ENCODE measurements at regions not wholly inside any gene's neighbourhood (a gene's known extent, or its start where the extent isn't known, plus 50 kb on each side); places are given as distances from the start of the nearest gene placed in this dataset.

DNA sequence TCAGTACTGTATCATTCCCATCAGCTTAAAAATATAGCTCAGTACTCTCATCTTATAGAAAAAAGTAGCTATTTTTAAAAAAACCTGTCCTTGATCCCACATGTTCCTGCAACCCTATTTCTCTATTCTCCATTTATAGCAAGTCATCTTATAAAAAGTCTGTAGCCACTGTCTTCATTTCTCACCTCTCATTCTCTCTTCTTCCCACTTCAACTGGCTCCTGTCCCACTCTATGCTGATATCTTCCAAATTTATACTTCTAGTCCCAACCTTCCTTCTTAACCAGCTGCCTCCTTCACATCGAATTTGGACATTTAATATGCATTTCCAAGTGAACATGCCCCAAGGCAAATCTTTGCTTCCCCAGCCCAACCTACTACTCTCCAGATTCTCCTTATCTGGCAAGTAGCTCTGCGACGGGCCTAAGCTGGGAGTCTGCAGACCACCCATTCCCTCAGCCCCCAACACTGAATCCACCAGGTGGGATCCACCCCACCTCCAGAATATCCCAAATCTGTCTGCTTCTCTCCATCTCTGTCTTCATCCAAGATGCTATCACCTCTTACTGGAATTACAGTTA, 52.0 kb upstream of the TANC2 start:
- Histone ChIP-seq H3K4me2 (no peak overlapping the region), H3K9me3 (replicated peaks in 1 of 11) (peaks cover 0 to 7% (median 0%) of the 10 kb centered on the region in 11 experiments; a peak in 1 of 22 replicates), H3K36me3 (no peaks in the 10 kb centered on the region), H3K27me3 (no peaks in the 10 kb centered on the region), H3K4me1 (no peaks in the 10 kb centered on the region), H3K4me3 (no peak overlapping the region), H3K27ac (no peak overlapping the region), H3K9ac (no peak overlapping the region), H4K20me1 (no peaks in the 10 kb centered on the region)
- TF ChIP-seq Cebpa-rat (IDR thresholded peaks at IDR 0.05), result no peak

GRCh38 chr17:62912363-62912762, 53.7 kb upstream of the TANC2 start:
- no peak overlapping the region for H3K4me3 ChIP-seq
- H3K9ac ChIP-seq, result no peak overlapping the region
- no peaks in the 10 kb centered on the region for H3K36me3 ChIP-seq
- H3K9me3 ChIP-seq (replicated peaks in 1 of 11), result peaks cover 0 to 7% (median 0%) of the 10 kb centered on the region in 11 experiments; a peak in 1 of 22 replicates
- no peaks in the 10 kb centered on the region for H3K4me1 ChIP-seq
- H3K27ac ChIP-seq, result no peak overlapping the region
- H4K20me1 ChIP-seq, result no peaks in the 10 kb centered on the region
- no peak overlapping the region for H3K4me2 ChIP-seq
- H3K27me3 ChIP-seq, result no peaks in the 10 kb centered on the region
- no peak for TF ChIP-seq Cebpa-rat (IDR thresholded peaks at IDR 0.05)

DNA sequence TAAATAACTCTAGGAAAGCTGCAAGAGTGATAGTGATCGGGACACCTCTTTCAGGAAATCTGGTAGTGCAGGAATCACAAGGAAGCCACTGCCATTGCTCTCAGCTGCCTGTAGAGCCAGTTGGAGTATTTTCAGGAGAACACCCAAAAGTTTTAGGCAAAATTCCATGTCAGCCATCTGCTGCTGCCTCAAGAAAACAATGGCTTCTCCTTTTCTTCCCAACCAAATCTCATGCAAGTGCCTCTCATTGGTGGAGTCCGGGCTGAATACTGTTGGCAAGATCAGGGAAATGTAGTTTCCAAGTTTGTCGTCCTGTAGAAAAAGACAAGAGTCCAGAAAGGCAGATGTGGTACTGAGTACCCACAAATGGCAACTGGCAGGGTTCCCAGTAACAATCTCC, 54.9 kb upstream of the TANC2 start:
- H3K36me3 ChIP-seq, result no peaks in the 10 kb centered on the region

DNA sequence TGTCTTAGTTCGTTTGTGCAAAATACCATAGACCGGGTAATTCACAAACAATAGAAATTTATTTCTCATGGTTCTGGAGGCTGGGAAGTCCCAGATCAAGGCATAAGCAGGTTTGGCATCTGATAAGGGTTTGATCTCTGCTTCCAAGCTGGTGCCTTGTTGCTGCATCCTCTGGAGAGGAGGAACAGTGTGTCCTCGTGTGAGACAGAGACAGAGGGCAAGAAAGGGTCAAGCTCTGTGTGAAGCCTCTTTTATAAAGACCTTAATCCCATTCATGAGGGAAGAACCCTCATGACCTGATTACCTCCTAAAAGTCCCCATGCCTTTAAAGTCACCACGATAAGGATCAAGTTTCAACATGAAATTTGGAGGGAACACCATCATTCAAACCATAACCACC, 55.8 kb upstream of the TANC2 start:
- Histone ChIP-seq H3K4me2 (no peak overlapping the region), H4K20me1 (no peaks in the 10 kb centered on the region), H3K4me3 (no peak overlapping the region), H3K27ac (no peak overlapping the region), H3K9ac (no peak overlapping the region), H3K27me3 (no peaks in the 10 kb centered on the region), H3K9me3 (replicated peaks in 1 of 11) (peaks cover 0 to 7% (median 0%) of the 10 kb centered on the region in 11 experiments; a peak in 1 of 22 replicates), H3K4me1 (no peaks in the 10 kb centered on the region), H3K36me3 (no peaks in the 10 kb centered on the region)
- no peak for TF ChIP-seq Cebpa-rat (IDR thresholded peaks at IDR 0.05)

More for the DNA sequence above, 54.9 kb upstream of the TANC2 start:
- Histone ChIP-seq H3K27ac (no peak overlapping the region), H4K20me1 (no peaks in the 10 kb centered on the region), H3K4me1 (no peaks in the 10 kb centered on the region), H3K9ac (no peak overlapping the region), H3K4me2 (no peak overlapping the region), H3K9me3 (replicated peaks in 1 of 11) (peaks cover 0 to 7% (median 0%) of the 10 kb centered on the region in 11 experiments; a peak in 1 of 22 replicates), H3K4me3 (no peak overlapping the region), H3K27me3 (no peaks in the 10 kb centered on the region)
- TF ChIP-seq Cebpa-rat (IDR thresholded peaks at IDR 0.05), result no peak

DNA sequence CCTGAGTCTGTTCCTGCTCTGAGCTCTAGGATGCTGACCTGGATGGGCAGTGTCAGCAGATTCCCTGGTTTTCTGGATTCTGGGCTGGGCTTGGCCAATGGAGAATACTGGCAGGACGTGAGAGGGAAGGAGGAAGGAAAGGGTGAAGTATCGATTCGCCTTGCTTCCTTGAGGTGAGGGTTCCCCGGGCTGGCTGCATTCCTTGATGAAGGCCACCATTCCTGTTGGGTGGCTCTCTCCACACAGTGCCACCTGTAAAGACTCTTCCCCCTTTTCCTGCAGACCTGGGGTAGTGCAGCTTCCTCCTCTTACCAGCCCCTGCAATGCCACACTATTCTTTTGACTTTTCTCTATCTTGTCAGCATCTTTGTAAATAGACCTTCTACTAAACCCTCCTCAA, 58.1 kb upstream of the TANC2 start:
- H3K36me3 ChIP-seq, result no peaks in the 10 kb centered on the region
- H3K4me2 ChIP-seq, result no peak overlapping the region
- H3K4me1 ChIP-seq, result peaks cover 0 to 1% (median 0%) of the 10 kb centered on the region in 10 experiments; a peak in 1 of 20 replicates
- H3K9ac ChIP-seq, result no peak overlapping the region
- no peaks in the 10 kb centered on the region for H3K27me3 ChIP-seq
- no peak overlapping the region for H3K27ac ChIP-seq
- H4K20me1 ChIP-seq, result no peaks in the 10 kb centered on the region
- H3K4me3 ChIP-seq, result no peak overlapping the region
- no peak for TF ChIP-seq Cebpa-rat (IDR thresholded peaks at IDR 0.05)
- peaks cover 0 to 7% (median 0%) of the 10 kb centered on the region in 11 experiments; a peak in 1 of 22 replicates for H3K9me3 ChIP-seq (replicated peaks in 1 of 11)

GRCh38 chr17:62906881-62907280, 59.2 kb upstream of the TANC2 start:
- H3K9me3 ChIP-seq (replicated peaks in 1 of 11), result no peaks in the 10 kb centered on the region
- peaks cover 0 to 7% (median 0%) of the 10 kb centered on the region in 10 experiments; a peak in 2 of 20 replicates for H3K4me1 ChIP-seq
- no peak overlapping the region for H3K4me2 ChIP-seq
- no peak for TF ChIP-seq Cebpa-rat (IDR thresholded peaks at IDR 0.05)
- no peaks in the 10 kb centered on the region for H4K20me1 ChIP-seq
- H3K4me3 ChIP-seq, result no peak overlapping the region
- H3K9ac ChIP-seq, result no peak overlapping the region
- H3K27ac ChIP-seq, result no peak overlapping the region
- no peaks in the 10 kb centered on the region for H3K27me3 ChIP-seq
- H3K36me3 ChIP-seq, result no peaks in the 10 kb centered on the region

GRCh38 chr17:62905233-62905632, 60.8 kb upstream of the TANC2 start:
- no peak for TF ChIP-seq Cebpa-rat (IDR thresholded peaks at IDR 0.05)
- no peaks in the 10 kb centered on the region for H3K27me3 ChIP-seq
- H3K4me3 ChIP-seq, result no peak overlapping the region
- no peak overlapping the region for H3K9ac ChIP-seq
- no peaks in the 10 kb centered on the region for H4K20me1 ChIP-seq
- H3K4me1 ChIP-seq, result peaks cover 0 to 7% (median 0%) of the 10 kb centered on the region in 10 experiments; a peak in 2 of 20 replicates
- no peak overlapping the region for H3K27ac ChIP-seq
- no peak overlapping the region for H3K4me2 ChIP-seq
- no peaks in the 10 kb centered on the region for H3K36me3 ChIP-seq
- no peaks in the 10 kb centered on the region for H3K9me3 ChIP-seq (replicated peaks in 1 of 11)

- H3K4me2 ChIP-seq, result 0 out of 22 replicates have a peak overlapping the region, but pooled peaks of 1 of the 11 experiments have one; percentile 2
- H3K36me3 ChIP-seq, result no peaks in the 10 kb centered on the region
- H4K20me1 ChIP-seq, result no peaks in the 10 kb centered on the region
- H3K4me1 ChIP-seq, result peaks cover 0 to 7% (median 0%) of the 10 kb centered on the region in 10 experiments; a peak in 4 of 20 replicates
- no peaks in the 10 kb centered on the region for H3K27me3 ChIP-seq
- H3K27ac ChIP-seq, result no peak overlapping the region
- TF ChIP-seq Cebpa-rat (IDR thresholded peaks at IDR 0.05), result no peak
- no peak overlapping the region for H3K9ac ChIP-seq
- no peak overlapping the region for H3K4me3 ChIP-seq
- peaks cover 0 to 13% (median 0%) of the 10 kb centered on the region in 11 experiments; a peak in 9 of 22 replicates for H3K9me3 ChIP-seq (replicated peaks in 1 of 11)
These were observed 63.4 kb upstream of the TANC2 start for GRCh38 chr17:62902531-62903220.

DNA sequence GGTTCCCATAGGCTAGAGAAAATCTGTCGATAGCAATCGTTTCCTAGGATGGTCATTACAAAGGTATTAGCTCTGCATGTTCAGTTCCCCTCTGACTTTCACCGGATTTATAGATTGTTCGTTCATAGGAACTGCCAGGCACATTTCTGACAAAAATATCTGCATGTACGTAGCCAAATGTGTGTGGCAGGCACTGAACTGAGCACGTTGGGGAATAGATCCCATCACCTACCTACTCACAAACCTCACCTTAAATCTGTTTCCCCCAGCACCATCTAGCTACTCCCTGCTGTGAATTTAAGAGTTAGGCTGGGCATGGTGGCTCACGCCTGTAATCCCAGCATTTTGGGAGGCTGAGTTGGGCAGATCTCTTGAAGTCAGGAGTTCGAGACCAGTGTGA, 64.5 kb upstream of the TANC2 start:
- no peaks in the 10 kb centered on the region for H3K27me3 ChIP-seq
- H3K4me1 ChIP-seq, result peaks cover 0 to 7% (median 0%) of the 10 kb centered on the region in 10 experiments; a peak in 4 of 20 replicates

More for the DNA sequence above, 64.5 kb upstream of the TANC2 start:
- H4K20me1 ChIP-seq, result no peaks in the 10 kb centered on the region
- peaks cover 0 to 13% (median 0%) of the 10 kb centered on the region in 11 experiments; a peak in 10 of 22 replicates for H3K9me3 ChIP-seq (replicated peaks in 1 of 11)
- no peak overlapping the region for H3K4me3 ChIP-seq
- H3K36me3 ChIP-seq, result no peaks in the 10 kb centered on the region
- H3K27ac ChIP-seq, result no peak overlapping the region
- no peak for TF ChIP-seq Cebpa-rat (IDR thresholded peaks at IDR 0.05)
- no peak overlapping the region for H3K4me2 ChIP-seq
- no peak overlapping the region for H3K9ac ChIP-seq

Measured in BLaER1 treated with 17β-estradiol and CSF1 and Interleukin-3, amounts not matched to agents 10 nM and 100 nM (cell line).